GM12878 (cell line): ENCODE measurements at regions not wholly inside any gene's neighbourhood (a gene's known extent, or its start where the extent isn't known, plus 50 kb on each side); places are given as distances from the start of the nearest gene placed in this dataset.

Experiments
- ATAC-seq: fragments of 200-7000 bp; cut with Tn5 transposase; 3 replicates; pipeline ENCODE4 v1.9.1; 2020; ENCODE audit warnings: mild to moderate bottlenecking, moderate library complexity
- BruUV-seq: library from RNA; stranded (reverse); fragments of 400-500 nt; replicated peaks from 2 replicates; lab custom pipeline; 2021; lab: Mats Ljungman, UMichigan
- CTCF ChIA-PET: fragments of 300-600 bp; sonication (Branson Sonifier 250); formaldehyde crosslinking; extraction: SDS; loops from one replicate; lab custom pipeline; 2021; ENCODE audit warnings: inconsistent platforms; lab: Yijun Ruan, JAX
- POLR2A ChIA-PET: fragments of 350-600 bp; formaldehyde crosslinking; extraction: SDS; loops from one replicate; lab custom pipeline; 2021; ENCODE audit warnings: inconsistent platforms; lab: Charles Lee
- RAD21 ChIA-PET: fragments of 300-600 bp; sonication (Branson Sonifier 250); formaldehyde crosslinking; loops from one replicate; lab custom pipeline; 2023; ENCODE audit warnings: antibody characterized with exemption; ENCODE audit not compliant: unreplicated experiment; lab: Charles Lee
- SMC1A ChIA-PET: fragments of 300-600 bp; sonication (Branson Sonifier 250); formaldehyde crosslinking; loops from one replicate; lab custom pipeline; 2023; ENCODE audit not compliant: unreplicated experiment, uncharacterized antibody; lab: Charles Lee
- DNase-seq: peaks from one replicate; pipeline ENCODE4 v3.0.0-alpha.2; 2011; ENCODE audit warnings: low read depth, low spot score
- FAIRE-seq: peaks from 3 replicates; lab custom pipeline; 2011; peaks lifted over from hg19 to GRCh38; lab: Jason Lieb, UNC
- H2AFZ ChIP-seq: 2 replicates; pipeline ENCODE4 v1.6.0; 2011; ENCODE audit warnings: low read depth, low read length, control low read depth; ENCODE audit not compliant: control insufficient read depth
- H3K27ac ChIP-seq: 2 replicates; pipeline ENCODE4 v1.5.1; 2011; ENCODE audit warnings: control low read depth; ENCODE audit not compliant: control insufficient read depth, insufficient read depth
- H3K27me3 ChIP-seq, 2 experiments: replicated peaks in 1 of 2; 2 replicates each; pipeline versions ENCODE4 v1.6.0 to v1.6.1; 2011; ENCODE audit warnings: low read length in 1 of 2; ENCODE audit not compliant: control insufficient read depth in 2 of 2, insufficient read depth in 2 of 2
- H3K36me3 ChIP-seq, 2 experiments: 2 replicates each; pipeline ENCODE4 v1.5.1; 2011; ENCODE audit warnings: low read length in 1 of 2; ENCODE audit not compliant: control insufficient read depth in 2 of 2, insufficient read depth in 2 of 2
- H3K4me1 ChIP-seq: 2 replicates; pipeline ENCODE4 v1.6.1; 2011; ENCODE audit warnings: mild to moderate bottlenecking, low read length, moderate library complexity, mixed read lengths; ENCODE audit not compliant: control insufficient read depth, insufficient read depth
- H3K4me2 ChIP-seq: 2 replicates; pipeline ENCODE4 v1.6.0; 2011; ENCODE audit warnings: control low read depth; ENCODE audit not compliant: control insufficient read depth, insufficient read depth
- H3K4me3 ChIP-seq: fragments of 200-600 bp; sonication (generic); 2 replicates; pipeline ENCODE4 v1.5.1; 2016
- H3K79me2 ChIP-seq: 2 replicates; pipeline ENCODE4 v1.6.0; 2011; ENCODE audit warnings: low read length; ENCODE audit not compliant: control insufficient read depth, insufficient read depth
- H3K9ac ChIP-seq: 2 replicates; pipeline ENCODE4 v1.8.0; 2011; ENCODE audit warnings: low read length, control low read depth, mixed read lengths; ENCODE audit not compliant: control insufficient read depth, insufficient read depth
- H3K9me3 ChIP-seq: replicated peaks from 3 replicates; pipeline ENCODE4 v1.5.1; 2011; ENCODE audit warnings: mild to moderate bottlenecking, low read length; ENCODE audit not compliant: control insufficient read depth, insufficient read depth
- H4K20me1 ChIP-seq: 2 replicates; pipeline ENCODE4 v1.6.0; 2011; ENCODE audit not compliant: control insufficient read depth, insufficient read depth
- ATF2 ChIP-seq: IDR thresholded peaks from 2 replicates; pipeline ENCODE4 v1.6.1; 2012; ENCODE audit warnings: low read length, inconsistent platforms
- BMI1 ChIP-seq: fragments of 450-650 bp; IDR thresholded peaks from 2 replicates; pipeline ENCODE4 v1.6.1; 2016; ENCODE audit warnings: mild to moderate bottlenecking, moderate library complexity, borderline replicate concordance
- CBX5 ChIP-seq: sonication (generic); IDR thresholded peaks from 2 replicates; pipeline ENCODE4 v1.6.1; 2016; ENCODE audit warnings: low read depth, moderate library complexity, mild to moderate bottlenecking, inconsistent platforms
- CEBPB ChIP-seq, 2 experiments: fragments of 150-350 bp in 1 of 2; IDR thresholded peaks; 2 replicates each; pipeline ENCODE4 v1.6.1; 2012 to 2014; ENCODE audit warnings: low read depth in 2 of 2, low read length in 2 of 2, borderline replicate concordance in 1 of 2, inconsistent platforms in 1 of 2
- CHD2 ChIP-seq: IDR thresholded peaks from 2 replicates; pipeline ENCODE4 v1.6.1; 2011; ENCODE audit warnings: low read depth, low read length, improper control_type of control experiment, borderline replicate concordance
- CTCF ChIP-seq, 3 experiments: IDR thresholded peaks in 2 of 3; conservative IDR thresholded peaks in 1 of 3; 2 replicates each; pipeline ENCODE4 v1.5.1; 2011; ENCODE audit warnings: low read depth in 3 of 3, low read length in 3 of 3, mild to moderate bottlenecking in 3 of 3, control low read depth in 2 of 3, moderate library complexity in 2 of 3, inconsistent platforms in 1 of 3, mixed read lengths in 1 of 3; ENCODE audit not compliant: control insufficient read depth in 2 of 3, insufficient read depth in 1 of 3; ENCODE audit errors: extremely low read depth in 1 of 3
- FOXK2 ChIP-seq: fragments of 450-650 bp; IDR thresholded peaks from 2 replicates; pipeline ENCODE4 v1.6.1; 2017; ENCODE audit warnings: mild to moderate bottlenecking, moderate library complexity
- IRF4 ChIP-seq: IDR thresholded peaks from 2 replicates; pipeline ENCODE4 v1.6.1; 2011; ENCODE audit warnings: low read depth, low read length
- JUND ChIP-seq: IDR thresholded peaks from 2 replicates; pipeline ENCODE4 v1.6.1; 2012; ENCODE audit warnings: low read depth, mild to moderate bottlenecking, low read length, improper control_type of control experiment, moderate library complexity
- NFXL1 ChIP-seq: fragments of 450-650 bp; IDR thresholded peaks from 2 replicates; pipeline ENCODE4 v1.6.1; 2017; ENCODE audit warnings: antibody characterized with exemption, mild to moderate bottlenecking, borderline replicate concordance
- PAX8 ChIP-seq: fragments of 450-650 bp; IDR thresholded peaks from 2 replicates; pipeline ENCODE4 v1.6.1; 2017; ENCODE audit warnings: mild to moderate bottlenecking, moderate library complexity
- RB1 ChIP-seq: fragments of 450-650 bp; formaldehyde crosslinking; IDR thresholded peaks from 2 replicates; pipeline ENCODE4 v1.6.1; 2017; ENCODE audit warnings: mild to moderate bottlenecking, borderline replicate concordance
- SIX5 ChIP-seq: IDR thresholded peaks from 2 replicates; pipeline ENCODE4 v1.6.1; 2011; ENCODE audit warnings: mild to moderate bottlenecking, low read depth, low read length, moderate library complexity; ENCODE audit not compliant: severe bottlenecking
- SKIL ChIP-seq: fragments of 450-650 bp; IDR thresholded peaks from 2 replicates; pipeline ENCODE4 v1.6.1; 2017; ENCODE audit warnings: mild to moderate bottlenecking, low read depth, inconsistent platforms; ENCODE audit not compliant: poor library complexity, severe bottlenecking
- SMARCA5 ChIP-seq: fragments of 450-650 bp; IDR thresholded peaks from 2 replicates; pipeline ENCODE4 v1.6.1; 2017; ENCODE audit warnings: mild to moderate bottlenecking
- USF2 ChIP-seq: IDR thresholded peaks from 2 replicates; pipeline ENCODE4 v1.6.1; 2011; ENCODE audit warnings: low read depth, low read length, improper control_type of control experiment, borderline replicate concordance
- WGBS: methylation state at CpG from one replicate; pipeline ENCODE4 v1.1.6; 2016; ENCODE audit warnings: low lambda C conversion rate; ENCODE audit not compliant: insufficient replicate concordance, insufficient coverage; ENCODE audit errors: missing lambda C conversion rate; 5-methylcytosine and 5-hydroxymethylcytosine counted together
- in situ Hi-C: fragments of 300-500 bp; cut with MboI; formaldehyde crosslinking; loops from 9 replicates; pipeline ENCODE4 v1.14.3; 2018; ENCODE audit warnings: mixed read lengths
- intact Hi-C: fragments of 100-400 bp; cut with micrococcal nuclease; formaldehyde crosslinking; loops from one replicate; pipeline ENCODE4 v1.14.2; 2022; ENCODE audit not compliant: unreplicated experiment

GRCh38 chr5:2158767-2159166 lies 276.0 kb upstream of the IRX4 start:
- intact Hi-C loops (no loop called here), in situ Hi-C loops (no loop called here)
- no TSS peak for BruUV-seq
- WGBS, result 12% methylated on average over 9 of the region's 9 CpGs
- no peaks in the 10 kb centered on the region for H3K36me3 ChIP-seq
- H3K4me2 ChIP-seq, result no peak overlapping the region
- ChIA-PET CTCF (interaction anchor here (0.7 kb wide), 1 partner anchor 111 kb away, joined by 3 read pairs; no protein-coding TSS in a partner anchor), POLR2A (no interaction called here), RAD21 (no interaction called here), SMC1A (no interaction called here)
- H3K79me2 ChIP-seq, result no peaks in the 10 kb centered on the region
- FAIRE-seq (no peak), ATAC-seq (no peak), DNase-seq (no peak)
- H2AFZ ChIP-seq, result no peak overlapping the region
- H3K4me3 ChIP-seq, result no peak overlapping the region
- H3K9ac ChIP-seq, result no peak overlapping the region
- no peak overlapping the region for H3K27ac ChIP-seq
- TF ChIP-seq FOXK2 (no peak), NFXL1 (no peak), CBX5 (no peak), ATF2 (no peak), CTCF (IDR thresholded peaks at IDR 0.05 in 2 of 3, conservative IDR thresholded peaks at IDR 0.05 in 1 of 3; ENCODE audit: control insufficient read depth in 2 of 3, extremely low read depth in 1 of 3, insufficient read depth in 1 of 3, low read depth in 3 of 3, low read length in 3 of 3) (no peak), BMI1 (no peak), PAX8 (no peak), SMARCA5 (no peak), CEBPB (IDR thresholded peaks at IDR 0.05; ENCODE audit: borderline replicate concordance in 1 of 2, low read depth in 2 of 2, low read length in 2 of 2) (no peak), USF2 (no peak), JUND (no peak), CHD2 (no peak), SIX5 (no peak), IRF4 (no peak), RB1 (no peak), SKIL (no peak)
- no peaks in the 10 kb centered on the region for H3K4me1 ChIP-seq
- no peaks in the 10 kb centered on the region for H3K27me3 ChIP-seq
- no peaks in the 10 kb centered on the region for H4K20me1 ChIP-seq
- no peaks in the 10 kb centered on the region for H3K9me3 ChIP-seq
